ENCODE measurements at regions not wholly inside any gene's neighbourhood (a gene's known extent, or its start where the extent isn't known, plus 50 kb on each side); places are given as distances from the start of the nearest gene placed in this dataset.
"Not testable (repeated sequence)": the region's sequence is repeated elsewhere in the genome, so short reads cannot be mapped to it uniquely, and the experiment has no call there.

GRCh38 chr5:109580225-109580624 lies 109.5 kb upstream of the MAN2A1 start:
- DNase-seq (ENCODE audit: extremely low read depth, low read depth, low spot score): no peak

GRCh38 chr5:109575506-109575905 lies 114.2 kb upstream of the MAN2A1 start:
- no peak for DNase-seq (ENCODE audit: extremely low read depth, low read depth, low spot score)

- DNase-seq (ENCODE audit: extremely low read depth, low read depth, low spot score): no peak
Observed at GRCh38 chr5:109574985-109575384, 114.7 kb upstream of the MAN2A1 start.

GRCh38 chr5:109573766-109574165 lies 116.0 kb upstream of the MAN2A1 start:
- no peak for DNase-seq (ENCODE audit: extremely low read depth, low read depth, low spot score)

GRCh38 chr5:109573256-109573655 lies 116.5 kb upstream of the MAN2A1 start:
- DNase-seq (ENCODE audit: extremely low read depth, low read depth, low spot score): no peak

- no peak for DNase-seq (ENCODE audit: extremely low read depth, low read depth, low spot score)
Observed at GRCh38 chr5:109571785-109572184, 117.9 kb upstream of the MAN2A1 start.

GRCh38 chr5:109570362-109570874 lies 119.3 kb upstream of the MAN2A1 start:
- no peak for DNase-seq (ENCODE audit: extremely low read depth, low read depth, low spot score)

GRCh38 chr5:109567374-109568044 lies 122.2 kb upstream of the MAN2A1 start:
- DNase-seq (ENCODE audit: extremely low read depth, low read depth, low spot score): no peak

- no peak for DNase-seq (ENCODE audit: extremely low read depth, low read depth, low spot score)
Observed at GRCh38 chr5:109566361-109566760, 123.4 kb upstream of the MAN2A1 start.

GRCh38 chr5:109563739-109564138 lies 126.0 kb upstream of the MAN2A1 start:
- DNase-seq (ENCODE audit: extremely low read depth, low read depth, low spot score): no peak

- no peak for DNase-seq (ENCODE audit: extremely low read depth, low read depth, low spot score)
Observed at GRCh38 chr5:109563189-109563588, 126.5 kb upstream of the MAN2A1 start.

- DNase-seq (ENCODE audit: extremely low read depth, low read depth, low spot score): no peak
Observed at GRCh38 chr5:109562441-109562840, 127.3 kb upstream of the MAN2A1 start.

GRCh38 chr5:109561447-109561846 lies 128.3 kb upstream of the MAN2A1 start:
- no peak for DNase-seq (ENCODE audit: extremely low read depth, low read depth, low spot score)

- DNase-seq (ENCODE audit: extremely low read depth, low read depth, low spot score): no peak
Observed at GRCh38 chr5:109560554-109560953, 129.2 kb upstream of the MAN2A1 start.

- DNase-seq (ENCODE audit: extremely low read depth, low read depth, low spot score): no peak
Observed at GRCh38 chr5:109558952-109559351, 130.8 kb upstream of the MAN2A1 start.

GRCh38 chr5:109558364-109558763 lies 131.4 kb upstream of the MAN2A1 start:
- DNase-seq (ENCODE audit: extremely low read depth, low read depth, low spot score): no peak

GRCh38 chr5:109553846-109554245 lies 135.9 kb upstream of the MAN2A1 start:
- no peak for DNase-seq (ENCODE audit: extremely low read depth, low read depth, low spot score)

GRCh38 chr5:109551234-109551633 lies 138.5 kb upstream of the MAN2A1 start:
- not testable (repeated sequence) for DNase-seq (ENCODE audit: extremely low read depth, low read depth, low spot score)

GRCh38 chr5:109550077-109550476 lies 139.7 kb upstream of the MAN2A1 start:
- DNase-seq (ENCODE audit: extremely low read depth, low read depth, low spot score): no peak

GRCh38 chr5:109546461-109546860 lies 136.7 kb upstream of the PJA2 start:
- DNase-seq (ENCODE audit: extremely low read depth, low read depth, low spot score): no peak

GRCh38 chr5:109544873-109545272 lies 135.1 kb upstream of the PJA2 start:
- DNase-seq (ENCODE audit: extremely low read depth, low read depth, low spot score): not testable (repeated sequence)

- DNase-seq (ENCODE audit: extremely low read depth, low read depth, low spot score): not testable (repeated sequence)
Observed at GRCh38 chr5:109538692-109539091, 128.9 kb upstream of the PJA2 start.

- not testable (repeated sequence) for DNase-seq (ENCODE audit: extremely low read depth, low read depth, low spot score)
Observed at GRCh38 chr5:109535090-109535489, 125.3 kb upstream of the PJA2 start.

Measured in glomerular endothelial cell (primary cell).